Lower lobe of right lung (tissue), 2 donors: ENCODE measurements at regions not wholly inside any gene's neighbourhood (a gene's known extent, or its start where the extent isn't known, plus 50 kb on each side); places are given as distances from the start of the nearest gene placed in this dataset.

Experiments used
- ATAC-seq, 2 donors: fragments of 200-7000 bp; cut with Tn5 transposase; one replicate each; pipeline ENCODE4 v1.9.1; 2020 to 2022; ENCODE audit warnings: mild to moderate bottlenecking in 2 of 2, moderate library complexity in 2 of 2
- DNase-seq: peaks from one replicate; pipeline ENCODE4 v3.0.0-alpha.2; 2020
- H3K27ac ChIP-seq: fragments of 200-600 bp; one replicate; pipeline ENCODE4 v1.8.0; 2022
- H3K27me3 ChIP-seq: fragments of 200-600 bp; one replicate; pipeline ENCODE4 v1.8.0; 2022; ENCODE audit warnings: low read depth
- H3K36me3 ChIP-seq: fragments of 200-600 bp; one replicate; pipeline ENCODE4 v1.8.0; 2022; ENCODE audit warnings: mild to moderate bottlenecking
- H3K4me1 ChIP-seq: fragments of 200-600 bp; one replicate; pipeline ENCODE4 v1.8.0; 2022
- H3K4me3 ChIP-seq: fragments of 200-600 bp; one replicate; pipeline ENCODE4 v1.8.0; 2022; ENCODE audit warnings: mild to moderate bottlenecking
- H3K9me3 ChIP-seq: fragments of 200-600 bp; one replicate; pipeline ENCODE4 v1.8.0; 2022
- CTCF ChIP-seq: fragments of 200-600 bp; IDR thresholded peaks from one replicate; pipeline ENCODE4 v1.8.0; 2022; ENCODE audit warnings: antibody characterized with exemption, mild to moderate bottlenecking
- intact Hi-C: fragments of 100-400 bp; cut with DNase I; formaldehyde crosslinking; loops from one replicate; pipeline ENCODE4 v1.11.0; 2022
- donor health status: DM: no; HTN: yes; CAD: no; lungs with severe emphysema.

- intact Hi-C loops = no loop called here
- DNase-seq = no peak
- no peaks in the 10 kb centered on the region for H3K27me3 ChIP-seq
These were observed 2155.1 kb upstream of the AGA start for GRCh38 chr4:179597301-179597700.

GRCh38 chr4:179601671-179602070, 2159.4 kb upstream of the AGA start:
- Histone ChIP-seq H3K36me3 (no peaks in the 10 kb centered on the region), H3K4me1 (no peaks in the 10 kb centered on the region), H3K9me3 (no peaks in the 10 kb centered on the region), H3K4me3 (no peak overlapping the region), H3K27ac (no peak overlapping the region), H3K27me3 (no peaks in the 10 kb centered on the region)
- intact Hi-C loops = no loop called here
- ATAC-seq (no peak), DNase-seq (no peak)
- no peak for TF ChIP-seq CTCF

More at GRCh38 chr4:179597301-179597700, 2155.1 kb upstream of the AGA start:
- no peak overlapping the region for H3K27ac ChIP-seq
- no peak for ATAC-seq
- H3K4me1 ChIP-seq = no peaks in the 10 kb centered on the region
- H3K36me3 ChIP-seq = no peaks in the 10 kb centered on the region
- no peak overlapping the region for H3K4me3 ChIP-seq
- no peaks in the 10 kb centered on the region for H3K9me3 ChIP-seq
- TF ChIP-seq CTCF = no peak

- no peaks in the 10 kb centered on the region for H3K36me3 ChIP-seq
- ATAC-seq = no peak
- no peak for DNase-seq
- H3K27ac ChIP-seq = no peak overlapping the region
- no peak for TF ChIP-seq CTCF
- H3K4me3 ChIP-seq = no peak overlapping the region
- no peaks in the 10 kb centered on the region for H3K4me1 ChIP-seq
- no peaks in the 10 kb centered on the region for H3K9me3 ChIP-seq
- no peaks in the 10 kb centered on the region for H3K27me3 ChIP-seq
- intact Hi-C loops = no loop called here
These were observed 2163.0 kb upstream of the AGA start for GRCh38 chr4:179605196-179605595.

- Histone ChIP-seq H3K9me3 (no peaks in the 10 kb centered on the region), H3K36me3 (no peaks in the 10 kb centered on the region), H3K4me3 (no peak overlapping the region), H3K4me1 (no peaks in the 10 kb centered on the region), H3K27ac (no peak overlapping the region), H3K27me3 (no peaks in the 10 kb centered on the region)
- no peak for ATAC-seq
- TF ChIP-seq CTCF = no peak
- intact Hi-C loops = no loop called here
- DNase-seq = no peak
These were observed 2164.8 kb upstream of the AGA start for GRCh38 chr4:179607003-179607402.

GRCh38 chr4:179615704-179616103, 2173.5 kb upstream of the AGA start:
- no peaks in the 10 kb centered on the region for H3K4me1 ChIP-seq
- DNase-seq (no peak), ATAC-seq (no peak)
- no peaks in the 10 kb centered on the region for H3K36me3 ChIP-seq
- no peaks in the 10 kb centered on the region for H3K27me3 ChIP-seq
- H3K27ac ChIP-seq = no peak overlapping the region
- no peaks in the 10 kb centered on the region for H3K9me3 ChIP-seq
- TF ChIP-seq CTCF = no peak
- no peak overlapping the region for H3K4me3 ChIP-seq
- intact Hi-C loops = no loop called here

DNA sequence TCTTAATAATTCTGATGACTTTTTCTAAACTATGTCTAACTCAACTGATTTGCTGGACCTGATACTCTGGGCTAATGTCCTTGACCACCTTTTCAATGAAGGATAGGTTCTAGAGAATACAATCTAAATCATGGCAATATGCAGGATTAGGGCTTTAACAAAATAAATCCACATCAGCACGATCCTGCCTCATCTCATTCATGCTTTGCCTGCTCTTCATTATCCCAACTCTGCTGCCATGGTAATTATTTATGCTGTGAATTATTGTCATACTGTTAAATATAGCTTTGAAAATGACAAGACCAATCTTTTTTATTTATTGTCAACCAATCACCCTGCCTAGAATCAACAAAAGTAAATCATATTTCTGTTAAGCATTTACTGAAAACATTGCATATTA, 2176.7 kb upstream of the AGA start:
- intact Hi-C loops = no loop called here
- Histone ChIP-seq H3K27ac (no peak overlapping the region), H3K36me3 (no peaks in the 10 kb centered on the region), H3K27me3 (no peaks in the 10 kb centered on the region), H3K4me3 (no peak overlapping the region), H3K4me1 (no peaks in the 10 kb centered on the region), H3K9me3 (no peaks in the 10 kb centered on the region)
- ATAC-seq (no peak), DNase-seq (no peak)
- TF ChIP-seq CTCF = no peak
